Skeletal muscle satellite cell (primary cell): ENCODE measurements at regions not wholly inside any gene's neighbourhood (a gene's known extent, or its start where the extent isn't known, plus 50 kb on each side); places are given as distances from the start of the nearest gene placed in this dataset.

ENCODE experiments used
- H3K27me3 ChIP-seq: 2 replicates; pipeline ENCODE4 v1.7.0; 2013; ENCODE audit warnings: low read length; ENCODE audit not compliant: control insufficient read depth, insufficient read depth
- H3K36me3 ChIP-seq: 2 replicates; pipeline ENCODE4 v1.7.0; 2013; ENCODE audit warnings: mild to moderate bottlenecking, control low read depth, low read length; ENCODE audit not compliant: insufficient read depth
- H3K4me1 ChIP-seq: 2 replicates; pipeline ENCODE4 v1.7.0; 2013; ENCODE audit warnings: low read length; ENCODE audit not compliant: control insufficient read depth, insufficient read depth
- H3K4me2 ChIP-seq: 2 replicates; pipeline ENCODE4 v1.7.0; 2013; ENCODE audit warnings: mild to moderate bottlenecking, low read length
- H3K4me3 ChIP-seq: 2 replicates; pipeline ENCODE4 v1.7.0; 2013; ENCODE audit warnings: low read length
- H3K9ac ChIP-seq: 2 replicates; pipeline ENCODE4 v1.7.0; 2013; ENCODE audit warnings: mild to moderate bottlenecking, low read depth, low read length, moderate library complexity
- H3K9me3 ChIP-seq: replicated peaks from 2 replicates; pipeline ENCODE4 v1.7.0; 2013; ENCODE audit warnings: mild to moderate bottlenecking, control low read depth, low read length

DNA sequence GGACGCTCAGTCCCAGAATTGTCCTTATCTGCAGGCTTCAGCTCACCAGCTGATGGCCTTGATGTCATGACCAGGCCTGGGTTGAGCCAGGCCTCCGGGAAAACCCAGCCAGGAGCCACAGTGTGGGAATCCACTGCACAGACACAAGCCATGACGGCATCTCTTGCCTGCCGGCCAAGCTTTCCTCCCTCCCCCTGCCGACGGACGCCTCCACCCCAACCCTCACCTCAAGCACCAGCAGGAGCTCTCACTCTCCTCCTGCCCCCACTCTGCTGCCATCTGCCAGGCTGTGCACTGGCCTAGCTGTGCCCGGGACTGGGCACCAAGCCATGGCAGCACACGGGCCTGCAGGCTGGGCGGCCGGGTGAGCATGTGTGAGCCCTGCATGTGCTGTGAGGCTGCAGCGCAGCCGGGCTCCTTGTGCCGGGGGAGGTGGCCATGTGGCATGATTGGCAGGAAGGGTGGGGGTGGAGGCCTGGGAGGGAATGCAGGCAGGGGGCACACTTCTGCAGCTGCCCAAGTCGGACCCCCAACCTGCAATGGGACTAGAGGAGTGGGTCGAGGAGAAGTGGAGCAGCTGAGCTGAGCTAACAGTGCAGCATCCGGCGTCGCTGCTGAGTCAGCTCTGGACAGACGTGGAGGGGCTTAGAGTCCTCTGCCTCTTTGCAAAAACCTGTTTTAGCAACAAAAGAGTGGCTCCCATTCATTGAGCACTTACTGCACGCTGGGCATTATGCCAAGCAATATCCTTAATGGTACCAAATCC, 268.5 kb downstream of the CBLN1 start:
- no peak overlapping the region for H3K4me3 ChIP-seq
- no peak overlapping the region for H3K4me2 ChIP-seq
- no peak overlapping the region for H3K9ac ChIP-seq
- H3K27me3 ChIP-seq, result peaks cover 15% of the 10 kb centered on the region
- H3K4me1 ChIP-seq, result no peaks in the 10 kb centered on the region
- no peaks in the 10 kb centered on the region for H3K36me3 ChIP-seq
- no peaks in the 10 kb centered on the region for H3K9me3 ChIP-seq

GRCh38 chr16:49011901-49012300, 269.7 kb downstream of the CBLN1 start:
- Histone ChIP-seq H3K4me3 (no peak overlapping the region), H3K4me2 (no peak overlapping the region), H3K9me3 (no peaks in the 10 kb centered on the region), H3K4me1 (no peaks in the 10 kb centered on the region), H3K36me3 (no peaks in the 10 kb centered on the region), H3K9ac (no peak overlapping the region), H3K27me3 (peaks cover 15% of the 10 kb centered on the region)

GRCh38 chr16:49010879-49011278, 270.8 kb downstream of the CBLN1 start:
- Histone ChIP-seq H3K27me3 (peaks cover 15% of the 10 kb centered on the region), H3K4me2 (no peak overlapping the region), H3K36me3 (no peaks in the 10 kb centered on the region), H3K9me3 (no peaks in the 10 kb centered on the region), H3K4me3 (no peak overlapping the region), H3K9ac (no peak overlapping the region), H3K4me1 (no peaks in the 10 kb centered on the region)

GRCh38 chr16:49010396-49010795, 271.2 kb downstream of the CBLN1 start:
- H3K9me3 ChIP-seq, result no peaks in the 10 kb centered on the region
- H3K27me3 ChIP-seq, result peaks cover 15% of the 10 kb centered on the region
- H3K4me3 ChIP-seq, result no peak overlapping the region
- H3K4me2 ChIP-seq, result no peak overlapping the region
- no peak overlapping the region for H3K9ac ChIP-seq
- no peaks in the 10 kb centered on the region for H3K36me3 ChIP-seq
- H3K4me1 ChIP-seq, result no peaks in the 10 kb centered on the region

DNA sequence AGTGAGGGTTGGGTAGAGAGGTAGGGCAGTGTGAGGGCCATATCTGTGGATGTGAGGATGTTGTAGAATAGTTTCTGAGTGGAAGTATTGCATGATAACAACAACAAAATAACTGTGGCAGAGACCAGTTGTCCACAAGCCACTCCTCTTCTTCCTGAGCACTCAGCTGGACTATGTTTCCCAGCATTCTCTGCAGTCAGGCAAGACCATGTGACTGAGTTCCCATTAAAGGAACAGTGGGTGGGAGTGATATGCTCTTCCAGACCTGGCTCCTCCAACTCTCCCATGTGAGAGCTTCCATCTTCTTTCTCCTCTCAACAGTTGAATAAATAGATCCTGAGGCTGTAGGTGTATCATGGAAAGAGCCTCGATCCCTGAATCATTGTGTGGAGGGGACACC, 272.4 kb downstream of the CBLN1 start:
- Histone ChIP-seq H3K9me3 (no peaks in the 10 kb centered on the region), H3K27me3 (peaks cover 10% of the 10 kb centered on the region), H3K4me1 (no peaks in the 10 kb centered on the region), H3K4me3 (no peak overlapping the region), H3K9ac (no peak overlapping the region), H3K36me3 (no peaks in the 10 kb centered on the region), H3K4me2 (no peak overlapping the region)

DNA sequence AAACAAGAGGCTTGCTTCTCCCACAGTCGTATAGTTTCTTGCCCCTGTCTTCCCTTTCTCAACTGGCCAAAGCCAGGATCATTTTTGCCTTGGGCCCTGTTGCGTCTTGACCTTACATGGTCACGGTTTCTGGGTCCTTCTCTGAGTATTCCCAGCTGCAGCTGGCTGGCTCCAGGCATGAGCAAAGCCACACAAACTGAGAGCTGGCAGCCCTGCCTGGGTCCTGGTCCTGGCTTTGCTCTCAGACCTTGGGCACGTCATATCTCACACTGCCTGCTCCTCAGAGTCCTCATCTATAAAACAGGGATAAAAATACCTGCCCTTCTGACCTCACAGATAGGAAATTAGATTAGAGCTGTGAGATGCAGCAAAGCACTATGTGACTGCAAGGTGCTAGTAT, 277.6 kb downstream of the CBLN1 start:
- no peaks in the 10 kb centered on the region for H3K4me1 ChIP-seq
- H3K9ac ChIP-seq, result no peak overlapping the region
- no peak overlapping the region for H3K4me3 ChIP-seq
- no peak overlapping the region for H3K4me2 ChIP-seq
- no peaks in the 10 kb centered on the region for H3K36me3 ChIP-seq
- no peaks in the 10 kb centered on the region for H3K9me3 ChIP-seq
- no peaks in the 10 kb centered on the region for H3K27me3 ChIP-seq

DNA sequence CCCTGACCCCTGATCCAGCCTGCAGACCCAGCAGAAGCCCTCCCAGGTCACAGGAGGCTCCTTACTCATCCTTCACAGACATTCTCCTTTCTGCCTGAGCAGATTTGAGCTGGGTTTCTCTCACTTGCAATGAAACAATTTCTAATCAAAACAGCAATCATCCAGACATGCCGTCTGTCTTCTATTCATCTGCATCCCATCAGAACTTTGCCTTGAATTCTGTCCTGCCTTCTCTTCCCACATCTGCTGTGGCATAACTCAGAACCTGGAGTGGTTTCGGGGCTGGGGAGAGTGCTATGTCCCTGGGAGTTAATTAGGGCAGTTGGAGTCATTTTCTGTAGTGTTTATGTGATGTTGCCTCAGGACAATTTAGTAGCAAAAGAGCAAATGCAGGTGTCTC, 278.6 kb downstream of the CBLN1 start:
- no peak overlapping the region for H3K9ac ChIP-seq
- H3K9me3 ChIP-seq, result no peaks in the 10 kb centered on the region
- H3K36me3 ChIP-seq, result no peaks in the 10 kb centered on the region
- no peaks in the 10 kb centered on the region for H3K4me1 ChIP-seq
- no peaks in the 10 kb centered on the region for H3K27me3 ChIP-seq
- H3K4me3 ChIP-seq, result no peak overlapping the region
- no peak overlapping the region for H3K4me2 ChIP-seq

DNA sequence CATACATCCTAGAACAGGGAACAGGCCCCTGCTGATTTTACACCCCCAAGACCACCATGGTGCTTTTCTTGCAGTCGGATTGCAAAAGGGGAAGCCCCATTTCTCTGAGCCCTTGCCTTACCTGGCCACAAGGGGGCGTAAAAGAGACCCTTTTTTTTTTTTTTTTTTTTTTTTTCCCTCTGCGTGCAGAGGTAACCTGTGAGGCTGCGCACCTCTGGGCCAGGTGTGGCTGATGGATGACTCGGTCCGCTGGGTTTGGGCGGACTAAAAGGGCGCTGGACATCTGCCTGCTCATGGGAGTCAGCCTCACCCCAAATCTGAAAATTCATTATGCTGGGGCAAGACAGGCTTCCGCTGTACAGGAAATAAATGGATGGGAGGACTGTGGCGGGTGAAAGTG, 281.0 kb downstream of the CBLN1 start:
- H3K27me3 ChIP-seq, result peaks cover 2% of the 10 kb centered on the region
- no peak overlapping the region for H3K4me2 ChIP-seq
- H3K36me3 ChIP-seq, result no peaks in the 10 kb centered on the region
- no peak overlapping the region for H3K9ac ChIP-seq
- no peak overlapping the region for H3K4me3 ChIP-seq
- no peaks in the 10 kb centered on the region for H3K9me3 ChIP-seq
- H3K4me1 ChIP-seq, result no peaks in the 10 kb centered on the region

DNA sequence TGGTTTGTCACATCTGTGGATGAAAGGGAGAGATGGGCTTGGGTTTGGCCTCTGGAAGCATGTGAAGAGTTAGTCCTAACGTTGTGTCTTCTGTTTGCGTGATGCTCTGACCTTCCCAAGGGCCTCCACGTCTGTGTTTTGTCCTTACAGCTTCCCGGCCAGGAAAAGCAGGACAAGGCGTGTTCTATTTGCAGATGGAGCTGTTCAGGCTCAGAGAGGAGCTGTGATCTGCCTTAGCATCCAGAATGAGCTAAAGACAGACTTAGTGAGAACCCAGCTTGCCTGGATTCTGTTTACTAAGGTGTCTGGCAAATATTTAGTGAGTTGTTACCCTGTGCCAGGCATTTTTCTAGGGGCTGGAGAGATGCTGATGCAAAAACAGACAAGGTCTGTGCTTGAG, 282.1 kb downstream of the CBLN1 start:
- no peaks in the 10 kb centered on the region for H3K9me3 ChIP-seq
- no peaks in the 10 kb centered on the region for H3K4me1 ChIP-seq
- H3K36me3 ChIP-seq, result no peaks in the 10 kb centered on the region

DNA sequence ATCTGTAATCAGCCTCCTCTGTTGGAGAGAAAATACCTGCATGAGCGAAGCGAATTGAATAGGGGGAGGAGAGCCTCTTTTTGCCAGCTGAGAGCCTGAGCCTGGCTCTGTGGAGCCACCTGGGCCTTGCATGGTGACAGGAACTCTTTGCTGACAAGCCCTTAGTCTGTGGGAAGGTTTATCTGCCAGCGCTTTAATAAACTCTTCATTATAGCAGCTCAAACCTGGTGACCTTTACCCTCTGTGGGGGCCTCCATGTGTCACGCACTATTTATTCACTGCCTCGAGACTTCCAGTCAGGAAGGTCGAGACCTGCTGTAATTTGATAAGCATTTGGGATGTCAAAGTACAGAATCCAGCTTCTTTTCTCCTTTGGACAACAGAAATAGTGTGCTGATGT, 282.6 kb downstream of the CBLN1 start:
- Histone ChIP-seq H3K4me1 (no peaks in the 10 kb centered on the region), H3K27me3 (peaks cover 3% of the 10 kb centered on the region), H3K4me2 (no peak overlapping the region), H3K4me3 (no peak overlapping the region), H3K9ac (no peak overlapping the region), H3K9me3 (no peaks in the 10 kb centered on the region), H3K36me3 (no peaks in the 10 kb centered on the region)

More for the DNA sequence above, 282.1 kb downstream of the CBLN1 start:
- peaks cover 3% of the 10 kb centered on the region for H3K27me3 ChIP-seq
- no peak overlapping the region for H3K4me3 ChIP-seq
- no peak overlapping the region for H3K9ac ChIP-seq
- H3K4me2 ChIP-seq, result no peak overlapping the region

DNA sequence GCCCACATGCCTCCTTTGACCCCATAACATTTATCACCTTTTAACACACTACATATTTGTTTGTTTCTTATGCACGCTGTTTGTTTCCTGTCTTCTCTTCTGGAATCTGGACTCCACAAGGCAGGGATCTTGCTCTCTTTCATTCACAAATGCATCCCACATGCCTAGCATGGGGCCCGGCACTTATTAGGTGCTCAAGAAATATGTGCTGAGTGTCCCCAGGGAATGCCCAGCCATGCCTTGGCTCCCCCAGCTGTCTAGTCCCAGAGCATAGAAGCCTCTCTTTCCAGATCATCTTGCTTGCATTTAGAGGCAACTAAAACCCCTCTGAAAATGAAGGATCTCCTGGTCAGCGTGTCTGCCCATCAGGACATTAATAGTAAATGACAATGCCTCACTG, 283.7 kb downstream of the CBLN1 start:
- no peak overlapping the region for H3K4me3 ChIP-seq
- H3K4me2 ChIP-seq, result no peak overlapping the region
- no peaks in the 10 kb centered on the region for H3K4me1 ChIP-seq
- H3K9me3 ChIP-seq, result no peaks in the 10 kb centered on the region
- H3K36me3 ChIP-seq, result no peaks in the 10 kb centered on the region
- peaks cover 3% of the 10 kb centered on the region for H3K27me3 ChIP-seq
- H3K9ac ChIP-seq, result no peak overlapping the region

DNA sequence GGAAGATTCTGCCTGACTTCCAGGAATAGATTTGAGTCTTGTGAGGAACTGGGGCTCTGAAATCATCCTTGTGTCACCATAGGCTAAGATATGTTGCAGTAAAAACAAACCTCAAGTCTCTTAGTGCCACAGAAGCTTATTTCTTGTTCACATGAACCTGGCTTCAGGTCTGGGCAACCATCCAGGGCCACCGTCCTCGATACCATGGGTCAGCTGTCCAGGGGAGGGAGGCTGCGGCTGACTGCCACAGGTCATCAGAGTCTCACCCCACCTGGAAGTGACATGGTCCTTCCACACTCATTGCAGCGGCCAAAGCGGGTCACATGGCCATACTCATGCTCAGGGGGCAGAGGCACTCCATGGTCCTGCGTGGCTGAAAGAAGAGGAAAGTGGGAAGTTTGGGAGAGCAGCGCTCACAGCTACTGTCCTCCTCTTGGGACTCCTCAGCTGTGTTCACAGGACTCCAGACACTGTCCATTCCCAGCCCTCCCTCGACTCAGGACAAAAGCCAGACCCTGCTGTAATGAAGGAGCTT, 284.5 kb downstream of the CBLN1 start:
- Histone ChIP-seq H3K4me2 (no peak overlapping the region), H3K27me3 (peaks cover 3% of the 10 kb centered on the region), H3K36me3 (no peaks in the 10 kb centered on the region), H3K4me3 (no peak overlapping the region), H3K9ac (no peak overlapping the region), H3K9me3 (no peaks in the 10 kb centered on the region), H3K4me1 (no peaks in the 10 kb centered on the region)
